DMS153 treated with DMSO at 0.1 percent for 48 hours (cell line): ENCODE measurements at regions not wholly inside any gene's neighbourhood (a gene's known extent, or its start where the extent isn't known, plus 50 kb on each side); places are given as distances from the start of the nearest gene placed in this dataset.
A peak's percentile ranks its signal among the peaks of the same experiment; 100 is the strongest.
"Not testable (repeated sequence)": the region's sequence is repeated elsewhere in the genome, so short reads cannot be mapped to it uniquely, and the experiment has no call there.

Experiments
- DNase-seq: peaks from one replicate; lab custom pipeline; 2025; ENCODE audit not compliant: unreplicated experiment; lab: John Stamatoyannopoulos, UW

DNA sequence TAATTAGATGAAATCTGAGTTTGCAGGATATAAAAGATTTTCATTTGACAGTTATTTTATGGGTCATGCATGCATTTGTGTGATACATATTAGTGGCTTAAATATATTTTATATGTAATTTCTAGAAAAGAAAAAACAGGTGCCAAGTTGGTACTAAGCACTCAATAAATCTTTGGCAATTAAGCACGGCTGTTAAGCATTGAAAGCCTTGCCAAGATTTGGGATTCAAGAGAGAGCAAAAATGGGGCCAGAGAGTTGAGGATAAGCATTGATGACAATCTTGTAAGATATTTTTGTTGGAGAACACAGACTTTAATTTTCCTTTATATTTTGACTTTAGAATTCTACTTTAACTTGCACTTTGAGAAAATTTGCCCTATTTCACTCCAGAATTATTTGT, 249.8 kb upstream of the MAD2L1 start:
- no peak for DNase-seq

DNA sequence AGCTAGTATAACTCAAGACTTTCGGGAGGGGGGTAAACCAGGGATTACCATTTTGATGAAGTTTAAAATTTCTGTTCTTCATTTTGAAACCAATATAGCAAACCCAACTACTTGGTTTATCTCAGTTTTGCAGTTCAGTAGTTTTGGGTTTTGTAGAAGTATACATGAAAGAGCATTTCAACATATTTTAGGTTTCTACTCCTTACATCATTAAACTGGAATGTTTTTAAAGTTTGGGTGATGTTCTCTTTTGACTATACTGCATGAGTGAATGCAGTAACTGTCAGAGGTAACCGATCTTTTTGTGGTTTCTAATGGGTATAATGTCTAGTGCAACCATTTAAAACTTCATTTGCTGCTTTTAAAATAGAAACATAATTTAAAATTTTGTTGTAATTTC, 248.3 kb upstream of the MAD2L1 start:
- DNase-seq = no peak

DNA sequence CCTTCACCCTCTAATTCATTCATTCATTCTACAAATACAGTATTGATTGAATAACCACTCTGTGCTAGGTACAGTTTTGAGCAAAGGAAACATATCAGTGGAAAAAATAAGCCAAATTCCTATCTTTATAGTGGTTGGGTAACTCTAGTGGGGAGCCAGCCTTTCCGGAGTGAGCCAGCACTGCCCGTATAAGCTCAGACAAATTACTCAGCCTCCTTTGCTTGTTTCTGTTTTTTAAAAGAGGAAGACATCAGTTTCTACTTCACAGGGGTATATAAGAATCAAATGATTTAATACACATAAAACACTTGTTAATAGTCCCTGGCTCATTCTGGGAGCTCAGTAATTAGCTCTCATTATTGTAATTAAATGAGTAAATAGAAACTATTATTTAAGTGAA, 238.2 kb upstream of the MAD2L1 start:
- no peak for DNase-seq

DNA sequence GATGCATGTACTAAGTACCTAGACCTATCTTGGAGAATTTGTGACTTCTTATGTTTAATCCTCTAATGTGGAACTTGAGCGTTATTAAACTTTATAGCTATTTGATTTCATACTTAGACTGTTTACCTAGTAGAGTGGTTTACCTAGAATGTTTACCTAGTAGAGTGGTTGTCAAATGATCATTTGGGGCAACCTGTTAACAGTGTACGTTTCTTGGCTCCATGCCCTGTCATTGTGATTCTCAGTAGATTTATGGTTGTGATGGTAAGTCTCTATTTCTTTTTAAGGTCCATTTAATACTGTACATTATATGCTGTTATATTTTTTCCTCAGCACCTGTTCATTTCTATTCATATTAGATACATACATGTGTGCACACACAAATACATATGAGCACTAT, 233.0 kb upstream of the MAD2L1 start:
- DNase-seq = peak; percentile 19

DNA sequence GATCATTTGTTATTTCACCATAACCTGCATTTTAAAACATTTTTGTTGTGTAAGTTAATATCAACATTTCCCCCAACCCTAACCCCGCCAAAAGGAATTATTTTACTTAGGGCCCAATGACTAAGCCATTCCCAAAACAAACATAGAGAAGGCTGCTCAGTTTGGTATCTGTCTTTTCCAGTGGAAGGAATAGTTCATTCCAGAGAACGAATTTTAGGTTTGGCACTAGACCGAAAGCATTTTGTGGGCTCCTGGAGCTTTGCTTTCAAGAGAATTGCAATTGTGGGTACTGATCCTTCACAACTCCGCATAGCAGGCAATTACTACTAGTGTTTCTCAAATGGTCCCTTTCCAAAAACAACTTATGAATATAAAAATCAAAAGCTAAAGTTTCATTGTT, 226.7 kb upstream of the MAD2L1 start:
- DNase-seq = no peak

DNA sequence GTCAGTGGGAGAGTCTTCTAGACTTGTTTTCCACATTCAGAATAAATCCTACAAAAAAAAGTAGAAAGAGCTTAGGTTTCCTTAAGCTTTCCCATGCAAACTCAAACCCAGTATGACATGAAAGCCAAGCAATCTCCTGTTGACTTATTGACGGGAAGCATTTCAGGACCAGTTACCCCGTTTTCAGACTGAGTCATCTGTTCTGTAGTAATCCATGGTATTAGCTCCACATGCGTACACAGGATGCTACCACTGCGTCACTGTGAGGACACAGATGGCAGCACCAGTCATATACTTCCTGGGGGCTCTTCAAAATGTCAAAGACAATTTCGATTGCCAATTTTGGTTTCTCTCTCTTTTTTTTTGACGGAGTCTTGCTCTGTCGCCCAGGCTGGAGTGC, 224.9 kb upstream of the MAD2L1 start:
- no peak for DNase-seq

DNA sequence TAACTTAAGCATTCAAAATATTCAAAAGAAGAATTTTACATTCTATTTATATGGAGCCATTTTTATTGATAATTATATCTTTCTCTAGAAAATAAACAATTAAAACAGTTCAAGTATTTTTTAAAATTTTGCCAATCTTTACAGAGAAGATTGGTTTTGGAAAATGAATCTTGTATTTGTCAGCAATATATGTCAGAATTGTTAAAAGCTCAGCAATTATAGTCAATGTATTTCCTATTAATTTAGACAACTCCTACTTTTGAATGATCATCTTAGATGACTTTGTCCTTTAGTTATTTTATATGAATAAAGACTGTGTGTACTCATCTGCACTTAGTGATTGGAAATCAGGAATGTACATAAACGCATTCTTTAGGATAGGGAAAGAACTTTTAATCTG, 223.9 kb upstream of the MAD2L1 start:
- no peak for DNase-seq

DNA sequence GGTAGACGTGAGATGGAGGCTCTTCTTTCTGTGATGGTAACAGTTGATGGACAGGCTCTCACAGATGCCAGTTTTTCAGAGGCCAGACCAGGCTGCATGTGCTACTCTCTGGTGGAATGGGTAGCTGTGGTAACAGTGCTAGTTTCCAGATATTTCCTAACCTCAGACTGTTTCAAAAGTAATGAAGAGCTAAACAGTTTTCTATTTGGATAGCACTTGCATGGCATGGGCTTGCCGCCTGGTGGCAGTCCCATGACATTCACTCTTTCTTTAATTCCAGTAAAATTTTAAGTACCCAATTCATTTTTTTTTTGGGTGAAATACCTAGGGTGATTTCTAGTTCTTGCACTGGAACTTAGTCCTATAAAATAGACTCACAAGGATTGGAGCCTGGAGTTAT, 220.2 kb upstream of the MAD2L1 start:
- no peak for DNase-seq

DNA sequence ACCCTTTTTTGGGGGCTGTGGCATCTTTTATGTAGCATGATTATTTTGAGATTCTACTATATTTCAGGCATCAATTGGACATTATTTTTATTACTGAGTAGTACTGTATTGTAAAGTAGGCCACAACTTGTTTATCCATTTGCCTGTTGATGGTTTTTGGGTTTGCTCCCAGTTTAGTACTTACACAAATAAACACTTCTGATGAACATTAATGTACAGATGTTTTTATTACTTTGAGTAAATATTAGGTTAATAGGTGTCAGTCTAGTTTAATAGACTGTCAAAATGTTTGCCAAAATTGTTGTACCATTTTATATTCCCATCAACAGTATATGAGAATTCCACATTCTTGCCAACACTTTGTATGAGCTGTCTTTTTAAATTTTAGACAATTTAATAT, 214.9 kb upstream of the MAD2L1 start:
- DNase-seq = no peak

DNA sequence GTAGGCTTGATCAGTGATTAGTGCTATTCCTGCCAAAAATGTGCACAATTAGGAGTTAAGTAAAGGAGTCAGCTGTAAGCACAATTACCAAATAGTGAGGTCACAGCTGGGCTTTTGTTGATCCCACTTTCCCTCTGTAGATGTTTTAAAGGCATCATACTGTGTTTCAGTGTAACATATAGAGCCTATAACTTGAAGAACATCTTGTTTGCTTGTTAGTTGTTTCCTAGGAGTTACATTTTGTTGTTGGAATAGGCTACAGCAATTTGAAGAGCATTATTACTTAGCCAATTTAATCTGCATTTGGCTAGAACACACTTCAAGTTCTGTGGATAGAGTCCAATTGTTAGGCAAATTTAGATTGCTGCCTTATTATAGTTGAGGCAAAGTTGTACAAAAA, 210.7 kb upstream of the MAD2L1 start:
- DNase-seq = no peak

DNA sequence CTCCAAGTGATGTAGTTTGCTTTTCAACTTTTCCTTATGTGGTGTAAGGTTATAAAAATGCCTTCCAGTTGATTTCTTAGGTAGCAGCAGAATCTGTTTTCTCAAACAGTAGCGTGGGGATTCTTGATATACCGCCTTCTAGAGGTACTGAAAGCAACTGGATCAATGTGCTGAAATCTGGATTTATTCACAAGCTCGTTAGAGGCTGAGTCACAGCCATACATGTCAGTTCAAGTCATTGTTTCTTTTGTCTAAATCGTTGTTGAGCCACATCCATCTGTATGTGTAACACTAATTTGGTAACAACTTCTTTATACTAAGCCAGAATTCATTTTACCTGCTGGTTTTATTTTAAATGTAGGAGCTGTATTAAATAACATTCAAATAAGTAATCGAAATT, 200.0 kb upstream of the MAD2L1 start:
- DNase-seq = no peak

DNA sequence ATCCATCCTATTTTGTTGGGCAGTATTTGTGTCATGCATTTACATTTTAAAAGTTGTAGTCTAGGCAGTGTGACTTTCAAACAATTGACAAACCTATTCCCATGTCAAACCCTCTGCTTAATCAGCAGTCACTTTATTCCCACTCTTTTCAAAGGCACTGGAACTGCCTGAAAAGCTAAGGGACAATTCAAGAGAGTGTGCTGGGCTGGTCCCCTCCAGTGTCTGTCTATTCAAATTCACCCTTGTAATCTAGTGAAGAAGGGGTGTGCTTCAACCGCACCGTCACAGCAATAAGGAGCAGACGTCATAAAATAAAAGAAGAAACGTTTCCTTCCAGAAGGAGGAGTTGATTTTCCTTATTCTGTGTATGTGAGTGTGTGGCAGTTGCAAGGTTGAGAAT, 197.0 kb upstream of the MAD2L1 start:
- DNase-seq = no peak

DNA sequence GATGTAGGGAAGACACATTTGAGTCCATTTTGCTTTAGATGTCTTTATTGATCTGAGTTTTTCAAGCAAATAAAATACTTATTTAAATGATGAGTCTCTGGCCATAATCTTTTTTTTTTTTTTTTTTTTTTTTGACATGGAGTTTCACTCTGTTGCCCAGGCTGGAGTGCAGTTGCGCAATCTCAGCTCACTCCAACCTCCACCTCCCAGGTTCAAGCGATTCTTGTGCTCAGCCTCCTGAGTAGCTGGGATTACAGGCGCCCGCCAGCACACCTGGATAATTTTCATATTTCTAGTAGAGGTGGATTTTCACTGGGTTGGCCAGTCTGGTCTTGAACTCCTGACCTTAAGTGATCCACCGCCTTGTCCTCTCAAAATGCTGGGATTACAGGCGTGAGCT, 194.5 kb upstream of the MAD2L1 start:
- DNase-seq = no peak

DNA sequence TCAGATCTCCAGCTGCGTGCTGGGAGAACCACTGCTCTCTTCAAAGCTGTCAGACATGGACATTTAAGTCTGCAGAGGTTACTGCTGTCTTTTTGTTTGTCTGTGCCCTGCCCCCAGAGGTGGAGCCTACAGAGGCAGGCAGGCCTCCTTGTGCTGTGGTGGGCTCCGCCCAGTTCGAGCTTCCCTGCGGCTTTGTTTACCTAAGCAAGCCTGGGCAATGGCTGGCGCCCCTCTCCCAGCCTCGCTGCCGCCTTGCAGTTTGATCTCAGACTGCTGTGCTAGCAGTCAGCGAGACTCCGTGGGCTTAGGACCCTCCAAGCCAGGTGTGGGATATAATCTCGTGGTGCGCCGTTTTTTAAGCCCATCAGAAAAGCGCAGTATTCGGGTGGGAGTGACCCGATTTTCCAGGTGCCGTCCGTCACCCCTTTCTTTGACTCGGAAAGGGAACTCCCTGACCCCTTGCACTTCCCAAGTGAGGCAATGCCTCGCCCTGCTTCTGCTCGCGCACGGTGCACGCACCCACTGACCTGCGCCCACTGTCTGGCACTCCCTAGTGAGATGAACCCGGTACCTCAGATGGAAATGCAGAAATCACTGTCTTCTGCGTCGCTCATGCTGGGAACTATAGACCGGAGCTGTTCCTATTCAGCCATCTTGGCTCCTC, 189.6 kb upstream of the MAD2L1 start:
- not testable (repeated sequence) for DNase-seq

DNA sequence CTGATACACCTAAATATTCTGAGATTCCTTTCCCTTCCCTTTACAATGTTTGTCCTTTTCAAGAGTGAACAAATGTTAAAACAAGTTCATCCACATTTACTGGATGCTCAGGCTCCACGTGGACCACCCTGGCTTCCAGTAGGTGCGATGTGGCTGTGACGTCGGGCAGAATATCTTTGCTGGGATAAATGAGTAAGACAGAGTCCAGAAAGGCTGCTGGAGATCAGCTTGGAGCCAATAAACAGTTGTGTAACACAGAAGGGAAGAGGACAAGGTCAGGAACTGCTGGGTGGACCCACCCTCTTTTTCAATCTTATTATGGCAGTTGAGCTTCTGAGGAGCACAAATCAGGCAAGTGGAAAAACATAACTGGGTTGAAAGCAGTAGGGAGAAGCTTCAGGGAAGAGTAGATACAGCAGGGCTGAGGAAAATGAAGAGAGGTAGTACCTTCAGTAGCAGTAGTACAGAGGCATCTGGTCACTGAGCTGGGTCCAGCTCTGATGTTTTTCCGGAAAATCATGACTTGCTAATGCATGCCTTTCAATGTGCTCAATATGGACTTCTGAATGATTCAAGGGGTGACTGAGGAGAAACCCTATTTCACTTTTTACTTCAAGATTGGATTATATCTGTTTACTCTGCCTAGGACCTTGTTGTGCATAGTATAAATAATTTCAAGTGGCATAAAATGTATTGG, 171.8 kb upstream of the MAD2L1 start:
- DNase-seq = no peak

DNA sequence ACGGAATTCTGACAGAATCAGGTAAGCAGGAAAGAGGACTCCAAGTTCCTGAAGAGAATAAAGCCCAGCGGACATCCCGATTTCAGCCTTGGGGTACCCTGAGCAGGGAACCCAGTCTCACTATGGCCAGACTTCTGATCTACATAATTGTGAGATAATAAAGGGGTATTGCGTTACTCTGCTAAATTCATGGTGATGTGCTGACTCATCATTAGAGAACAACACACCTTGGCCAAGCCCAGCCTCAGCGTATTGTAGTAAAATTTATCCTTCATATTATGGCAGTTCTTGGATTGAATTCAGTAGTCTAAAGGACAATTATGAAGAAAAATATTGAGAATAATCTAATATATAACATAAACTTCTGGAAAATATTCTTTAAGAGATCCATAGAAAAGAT, 170.2 kb upstream of the MAD2L1 start:
- DNase-seq = no peak

DNA sequence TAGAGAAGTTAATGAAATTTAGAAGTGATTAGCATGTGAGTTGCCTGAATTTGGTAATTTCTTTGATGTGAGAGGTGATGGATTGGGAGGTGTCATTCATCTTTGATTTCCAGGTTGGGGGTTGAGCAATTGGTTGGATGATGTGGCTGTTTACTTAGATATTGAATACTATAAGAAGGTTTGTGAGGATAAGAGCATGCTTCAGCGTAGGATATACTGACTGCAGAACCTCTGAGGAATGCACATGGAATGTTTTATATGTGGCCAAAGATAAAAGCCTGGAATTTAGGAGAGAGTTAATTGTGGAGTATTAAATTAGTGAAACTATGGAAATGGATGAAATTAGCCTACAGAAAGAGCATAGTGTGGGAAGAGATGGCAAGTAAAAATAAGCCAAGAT, 165.4 kb upstream of the MAD2L1 start:
- no peak for DNase-seq

DNA sequence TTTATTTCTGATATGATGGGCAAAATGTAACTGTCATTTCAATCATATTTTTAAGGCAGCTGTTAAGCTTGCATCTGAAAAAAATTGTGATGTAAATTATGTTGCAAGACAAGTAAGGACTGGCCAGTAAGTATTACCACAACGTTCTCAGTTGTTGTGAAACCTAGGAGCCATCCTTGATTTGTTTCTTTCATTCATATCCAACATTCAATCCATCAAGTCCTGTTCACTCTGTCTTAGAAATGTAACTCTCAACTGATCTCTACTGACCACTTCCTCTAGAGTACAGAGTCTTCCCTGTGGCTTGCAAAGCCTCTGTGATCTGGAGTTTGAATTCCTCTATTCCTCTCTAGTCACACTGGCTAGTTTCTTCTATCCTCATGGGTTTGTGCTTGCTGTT, 161.4 kb upstream of the MAD2L1 start:
- no peak for DNase-seq

DNA sequence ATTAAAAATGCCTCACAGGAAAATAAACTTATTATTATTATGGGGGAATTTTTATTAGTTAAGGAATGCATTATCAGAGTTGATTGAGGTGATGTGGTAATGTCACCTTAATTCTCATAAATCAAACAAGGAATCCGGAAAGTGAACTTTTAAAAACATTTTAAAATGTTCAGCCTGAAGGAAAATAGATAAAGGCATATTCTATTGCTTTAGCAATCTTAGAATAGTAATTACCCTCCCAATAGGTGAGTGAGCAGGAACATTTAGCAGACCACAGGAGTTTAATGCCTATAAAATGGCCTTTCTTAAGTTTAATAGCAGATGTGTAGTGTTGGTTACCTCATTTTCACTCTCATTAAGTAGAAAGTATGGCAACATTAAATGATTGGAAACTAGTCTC, 160.9 kb upstream of the MAD2L1 start:
- DNase-seq = no peak

DNA sequence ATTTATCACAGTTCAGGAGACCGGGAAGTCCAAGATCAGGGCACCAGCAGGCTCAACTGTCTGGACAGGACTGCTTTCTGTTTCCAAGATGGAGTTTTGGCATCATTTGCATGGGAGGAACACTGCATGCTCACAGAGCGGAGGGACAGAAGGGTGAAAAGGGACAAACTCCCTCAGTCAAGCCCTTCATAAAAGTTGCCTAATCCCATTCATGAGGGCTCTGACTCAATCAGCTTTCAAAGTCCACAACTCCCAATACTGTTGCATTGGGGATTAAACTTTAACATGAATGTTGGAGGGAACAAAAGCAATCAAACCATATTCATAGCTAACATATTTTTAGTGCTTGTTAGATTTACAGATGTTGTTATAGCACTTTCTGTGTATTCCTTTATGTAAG, 158.9 kb upstream of the MAD2L1 start:
- DNase-seq = no peak

DNA sequence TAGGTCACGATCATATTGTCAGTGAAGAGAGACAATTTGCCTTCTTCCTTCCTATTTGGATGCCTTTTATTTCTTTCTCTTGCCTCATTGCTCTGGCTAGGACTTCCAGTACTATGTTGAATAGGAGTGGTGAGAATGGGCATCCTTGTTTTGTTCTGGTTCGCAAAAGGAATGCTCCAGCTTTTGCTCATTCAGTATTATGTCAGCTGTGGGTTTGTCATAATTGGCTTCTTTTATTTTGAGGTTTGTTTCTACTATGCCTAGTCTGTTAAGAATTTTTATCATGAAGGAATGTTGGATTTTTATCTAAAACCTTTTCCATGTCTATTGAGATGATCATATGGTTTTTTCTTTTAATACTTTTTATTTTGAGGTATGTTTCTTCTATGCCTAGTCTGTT, 152.3 kb upstream of the MAD2L1 start:
- no peak for DNase-seq

DNA sequence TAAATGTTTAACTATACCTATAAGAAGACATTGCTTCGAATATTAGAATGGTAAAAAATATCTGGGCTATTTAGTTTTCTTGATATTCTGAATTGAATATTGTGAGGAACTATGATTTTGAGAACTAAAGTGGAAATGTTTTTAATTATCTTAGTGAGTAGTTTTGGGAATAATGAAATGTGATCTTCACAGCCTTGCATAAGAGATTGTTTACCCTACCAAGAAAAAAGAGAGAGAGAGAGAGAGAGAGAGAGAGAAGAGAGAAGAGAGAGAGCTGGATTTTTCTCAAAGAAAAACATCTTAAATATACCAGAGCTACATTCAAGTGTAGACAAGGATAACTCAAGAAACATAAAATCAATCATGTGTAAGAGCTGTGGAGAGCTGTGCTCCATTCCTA, 148.7 kb upstream of the MAD2L1 start:
- no peak for DNase-seq

DNA sequence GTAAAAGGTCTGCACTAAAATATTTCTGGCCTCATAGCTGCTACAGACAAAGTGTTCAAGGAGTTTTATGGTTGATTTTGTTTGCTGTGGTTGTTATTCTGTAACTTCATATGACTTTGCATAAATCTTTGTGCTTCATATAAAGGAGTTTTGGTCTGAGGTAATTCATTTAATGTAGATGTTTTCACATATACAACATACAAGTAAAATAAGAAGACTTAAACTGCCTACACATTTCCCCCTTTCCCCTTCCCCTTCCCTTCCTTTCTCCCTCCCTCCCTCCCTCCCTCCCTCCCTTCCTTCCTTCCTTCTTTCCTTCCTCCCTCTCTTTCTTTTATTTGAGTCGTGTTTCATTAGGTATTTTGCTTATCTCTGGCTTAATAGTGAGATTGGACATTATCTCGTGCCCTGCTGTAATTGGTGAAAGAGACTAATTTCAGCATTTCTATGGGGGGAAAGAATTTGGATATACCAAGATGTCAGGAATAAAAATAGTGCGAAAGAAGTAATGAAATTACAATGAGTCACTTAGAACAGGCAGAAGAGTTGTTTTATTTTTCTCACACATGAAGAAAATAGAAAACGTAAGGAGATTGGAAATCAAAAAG, 144.9 kb upstream of the MAD2L1 start:
- DNase-seq = no peak
